ENCODE measurements at regions not wholly inside any gene's neighbourhood (a gene's known extent, or its start where the extent isn't known, plus 50 kb on each side); places are given as distances from the start of the nearest gene placed in this dataset.

DNA sequence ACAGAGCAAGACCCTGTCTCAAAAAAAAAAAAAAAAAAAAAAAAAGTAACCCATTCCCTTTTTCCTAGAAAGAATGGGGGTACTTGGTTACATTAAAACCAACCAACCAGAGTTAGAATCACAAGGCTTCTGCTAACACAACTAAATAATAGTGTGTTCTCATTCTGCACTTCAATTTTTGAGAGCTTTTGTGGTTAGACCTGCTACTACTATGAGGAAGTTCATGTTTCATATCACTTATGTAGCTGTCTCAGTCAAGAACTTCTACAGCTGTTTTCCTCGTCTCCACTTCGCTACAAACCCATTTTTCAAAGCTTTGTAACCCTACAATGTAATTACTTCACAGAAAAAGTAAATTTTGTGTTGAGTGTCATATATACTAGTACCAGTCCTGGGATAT lies 58.3 kb downstream of the PDHA2 start:
- ATAC-seq (no peak), DNase-seq (no peak)
- intact Hi-C loops (cut with micrococcal nuclease): no loop called here
- H3K4me3 Mint-ChIP-seq: no peak overlapping the region
- ChIA-PET CTCF (no interaction called here), POLR2A (no interaction called here)
- no peaks in the 10 kb centered on the region for H3K36me3 Mint-ChIP-seq (ENCODE audit: low read depth)
- H3K27ac Mint-ChIP-seq: no peak overlapping the region
- TF ChIP-seq, protein P1, sequence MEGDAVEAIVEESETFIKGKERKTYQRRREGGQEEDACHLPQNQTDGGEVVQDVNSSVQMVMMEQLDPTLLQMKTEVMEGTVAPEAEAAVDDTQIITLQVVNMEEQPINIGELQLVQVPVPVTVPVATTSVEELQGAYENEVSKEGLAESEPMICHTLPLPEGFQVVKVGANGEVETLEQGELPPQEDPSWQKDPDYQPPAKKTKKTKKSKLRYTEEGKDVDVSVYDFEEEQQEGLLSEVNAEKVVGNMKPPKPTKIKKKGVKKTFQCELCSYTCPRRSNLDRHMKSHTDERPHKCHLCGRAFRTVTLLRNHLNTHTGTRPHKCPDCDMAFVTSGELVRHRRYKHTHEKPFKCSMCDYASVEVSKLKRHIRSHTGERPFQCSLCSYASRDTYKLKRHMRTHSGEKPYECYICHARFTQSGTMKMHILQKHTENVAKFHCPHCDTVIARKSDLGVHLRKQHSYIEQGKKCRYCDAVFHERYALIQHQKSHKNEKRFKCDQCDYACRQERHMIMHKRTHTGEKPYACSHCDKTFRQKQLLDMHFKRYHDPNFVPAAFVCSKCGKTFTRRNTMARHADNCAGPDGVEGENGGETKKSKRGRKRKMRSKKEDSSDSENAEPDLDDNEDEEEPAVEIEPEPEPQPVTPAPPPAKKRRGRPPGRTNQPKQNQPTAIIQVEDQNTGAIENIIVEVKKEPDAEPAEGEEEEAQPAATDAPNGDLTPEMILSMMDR (IDR thresholded peaks at IDR 0.05): no peak
- no peaks in the 10 kb centered on the region for H3K4me1 Mint-ChIP-seq (ENCODE audit: low read depth)
- H3K9me3 Mint-ChIP-seq: no peaks in the 10 kb centered on the region
- no peaks in the 10 kb centered on the region for H3K27me3 Mint-ChIP-seq

DNA sequence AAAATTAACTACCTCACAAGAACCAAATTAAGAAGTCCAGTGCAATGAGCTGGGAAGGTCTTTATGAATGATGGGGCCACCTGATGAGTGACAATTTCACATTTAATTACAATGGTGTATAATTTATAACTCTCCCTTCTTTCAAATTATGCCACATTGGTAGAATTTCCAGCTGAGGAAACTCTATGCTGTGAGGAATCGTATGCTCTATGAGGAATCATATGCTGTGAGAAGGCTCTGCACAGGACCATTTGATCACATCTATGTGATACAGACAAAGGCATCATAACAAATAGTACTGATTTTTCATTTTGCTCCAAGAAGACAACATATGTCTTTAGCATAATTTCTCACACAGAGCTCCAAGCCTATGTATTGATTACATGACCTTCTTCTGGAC lies 69.3 kb downstream of the PDHA2 start:
- TF ChIP-seq, protein P1 (IDR thresholded peaks at IDR 0.05): no peak
- DNase-seq (no peak), ATAC-seq (no peak)
- H3K4me3 Mint-ChIP-seq: no peak overlapping the region
- ChIA-PET CTCF (no interaction called here), POLR2A (no interaction called here)
- H3K9me3 Mint-ChIP-seq: no peaks in the 10 kb centered on the region
- H3K4me1 Mint-ChIP-seq (ENCODE audit: low read depth): no peaks in the 10 kb centered on the region
- intact Hi-C loops (cut with micrococcal nuclease): no loop called here
- no peak overlapping the region for H3K27ac Mint-ChIP-seq
- H3K27me3 Mint-ChIP-seq: no peaks in the 10 kb centered on the region
- no peaks in the 10 kb centered on the region for H3K36me3 Mint-ChIP-seq (ENCODE audit: low read depth)

DNA sequence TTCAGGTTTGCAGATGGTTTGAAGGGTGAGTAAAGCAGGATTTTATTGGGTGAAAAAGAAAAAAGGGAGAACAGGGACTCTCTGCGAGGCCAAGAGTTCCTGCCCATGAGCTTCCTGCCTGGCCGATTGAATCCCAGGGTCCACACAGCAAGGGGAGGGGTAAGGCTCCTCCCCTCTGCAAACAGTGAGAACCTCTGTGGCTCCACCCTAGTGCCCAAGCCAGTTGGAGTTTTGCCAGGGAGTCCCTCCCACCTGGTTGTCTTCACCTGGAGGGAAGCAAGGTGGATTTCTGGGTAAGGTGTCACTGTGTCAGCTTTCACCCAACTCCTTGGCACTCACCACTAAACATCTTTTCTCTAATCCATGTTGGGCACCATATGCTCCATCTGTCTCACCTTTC lies 70.9 kb downstream of the PDHA2 start:
- no peaks in the 10 kb centered on the region for H3K27me3 Mint-ChIP-seq
- POLR2A ChIA-PET: no interaction called here

DNA sequence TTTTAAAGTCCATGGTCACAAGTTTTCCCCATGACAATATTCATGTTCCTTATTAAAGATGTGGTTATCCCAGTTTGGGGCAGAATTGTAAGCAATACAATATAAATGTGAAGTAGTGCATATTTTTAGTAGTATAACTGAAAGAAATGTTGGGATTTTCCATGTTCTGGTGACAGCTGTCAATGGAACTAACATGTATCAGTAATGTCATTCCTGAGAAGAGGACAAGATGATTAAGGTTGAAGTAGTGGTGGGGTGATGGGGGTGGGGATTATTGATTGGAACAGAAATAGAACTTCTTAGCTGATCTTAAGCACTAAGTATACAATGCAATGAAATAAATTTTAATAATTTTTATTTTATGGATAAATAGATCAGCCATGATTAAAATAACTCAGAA lies 81.6 kb downstream of the PDHA2 start:
- H3K9me3 Mint-ChIP-seq: peaks cover 8% of the 10 kb centered on the region
- TF ChIP-seq, protein P1 (IDR thresholded peaks at IDR 0.05): no peak
- no peak for ATAC-seq
- intact Hi-C loops (cut with micrococcal nuclease): no loop called here
- no peak for DNase-seq
- ChIA-PET CTCF (no interaction called here), POLR2A (no interaction called here)
- H3K4me3 Mint-ChIP-seq: no peak overlapping the region
- no peak overlapping the region for H3K27ac Mint-ChIP-seq
- H3K4me1 Mint-ChIP-seq (ENCODE audit: low read depth): no peaks in the 10 kb centered on the region
- H3K36me3 Mint-ChIP-seq (ENCODE audit: low read depth): no peaks in the 10 kb centered on the region
- no peaks in the 10 kb centered on the region for H3K27me3 Mint-ChIP-seq

More for the DNA sequence above, 70.9 kb downstream of the PDHA2 start:
- no peak overlapping the region for H3K4me3 Mint-ChIP-seq
- DNase-seq (no peak), ATAC-seq (no peak)
- CTCF ChIA-PET: no interaction called here
- TF ChIP-seq, protein P1 (IDR thresholded peaks at IDR 0.05): no peak
- no peaks in the 10 kb centered on the region for H3K36me3 Mint-ChIP-seq (ENCODE audit: low read depth)
- H3K4me1 Mint-ChIP-seq (ENCODE audit: low read depth): no peaks in the 10 kb centered on the region
- H3K27ac Mint-ChIP-seq: no peak overlapping the region
- no peaks in the 10 kb centered on the region for H3K9me3 Mint-ChIP-seq
- intact Hi-C loops (cut with micrococcal nuclease): no loop called here

DNA sequence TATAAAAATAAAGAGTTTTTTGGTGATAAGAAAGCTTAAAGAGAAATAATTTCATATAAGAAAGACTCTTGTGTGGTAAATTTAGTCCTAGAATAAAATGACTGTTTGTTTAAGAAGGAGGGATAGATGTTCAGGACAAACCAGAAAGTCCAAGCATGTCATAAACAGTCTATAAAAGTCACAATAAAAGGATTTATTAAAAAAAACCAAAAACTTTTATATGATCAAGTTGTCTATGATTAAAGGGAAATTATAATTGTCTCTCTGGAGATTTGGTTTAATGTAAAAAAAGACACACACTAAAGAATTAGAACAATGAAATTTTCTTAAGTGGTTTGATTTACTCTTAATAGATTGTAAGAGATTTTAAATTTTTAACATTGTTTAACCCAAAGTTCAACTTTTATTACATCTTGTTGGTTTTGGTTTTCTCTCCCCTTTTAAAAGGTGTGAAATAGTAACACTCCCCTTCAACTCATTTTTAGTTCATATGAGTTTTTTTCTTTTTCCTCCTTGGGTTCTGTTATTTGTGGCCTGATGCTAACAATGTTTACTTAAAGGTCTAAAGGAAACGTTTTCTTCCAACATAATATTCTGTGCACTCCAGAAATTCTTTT lies 89.7 kb downstream of the PDHA2 start:
- ATAC-seq (no peak), DNase-seq (no peak)
- intact Hi-C loops (cut with micrococcal nuclease): no loop called here
- H3K27me3 Mint-ChIP-seq: no peaks in the 10 kb centered on the region
- ChIA-PET POLR2A (no interaction called here), CTCF (no interaction called here)
- H3K4me1 Mint-ChIP-seq (ENCODE audit: low read depth): no peaks in the 10 kb centered on the region
- no peak overlapping the region for H3K27ac Mint-ChIP-seq
- H3K36me3 Mint-ChIP-seq (ENCODE audit: low read depth): no peaks in the 10 kb centered on the region
- peaks cover 19% of the 10 kb centered on the region for H3K9me3 Mint-ChIP-seq
- no peak overlapping the region for H3K4me3 Mint-ChIP-seq
- TF ChIP-seq, protein P1 (IDR thresholded peaks at IDR 0.05): no peak
